Suprapubic skin (tissue), 4 donors: ENCODE measurements at regions not wholly inside any gene's neighbourhood (a gene's known extent, or its start where the extent isn't known, plus 50 kb on each side); places are given as distances from the start of the nearest gene placed in this dataset.

Source experiments
- DNase-seq, 2 donors: peaks; one replicate each; pipeline ENCODE4 v3.0.0-alpha.2; 2019; ENCODE audit warnings: low spot score in 2 of 2
- H3K27ac ChIP-seq: fragments of 200-600 bp; sonication (generic); one replicate; pipeline ENCODE4 v1.5.1; 2019
- H3K27me3 ChIP-seq: fragments of 200-600 bp; sonication (generic); one replicate; pipeline ENCODE4 v1.5.1; 2019
- H3K36me3 ChIP-seq: fragments of 200-600 bp; sonication (generic); one replicate; pipeline ENCODE4 v1.5.1; 2019
- H3K4me1 ChIP-seq: fragments of 200-600 bp; sonication (generic); one replicate; pipeline ENCODE4 v1.5.1; 2019
- H3K4me3 ChIP-seq: fragments of 200-600 bp; sonication (generic); one replicate; pipeline ENCODE4 v1.5.1; 2019; ENCODE audit warnings: mild to moderate bottlenecking
- H3K9me3 ChIP-seq: fragments of 200-600 bp; sonication (generic); one replicate; pipeline ENCODE4 v1.5.1; 2019
- CTCF ChIP-seq, 2 donors: fragments of 200-600 bp in 1 of 2; fragments of 450-650 bp in 1 of 2; sonication (generic) in 1 of 2; IDR thresholded peaks; one replicate each; pipeline ENCODE4 v1.5.1; 2016 to 2019; ENCODE audit warnings: antibody characterized with exemption in 2 of 2, mild to moderate bottlenecking in 1 of 2, moderate library complexity in 1 of 2
- EP300 ChIP-seq: sonication (generic); formaldehyde crosslinking; IDR thresholded peaks from one replicate; pipeline ENCODE4 v1.6.1; 2017; ENCODE audit warnings: antibody characterized with exemption
- POLR2A ChIP-seq, 2 donors: fragments of 450-650 bp; IDR thresholded peaks; one replicate each; pipeline ENCODE4 v1.6.1; 2017; ENCODE audit warnings: antibody characterized with exemption in 2 of 2, mild to moderate bottlenecking in 2 of 2, moderate library complexity in 2 of 2
- POLR2AphosphoS5 ChIP-seq, 3 donors: sonication (generic); formaldehyde crosslinking; IDR thresholded peaks; one replicate each; pipeline ENCODE4 v1.6.1; 2017; ENCODE audit warnings: antibody characterized with exemption in 3 of 3
- WGBS: methylation state at CpG from one replicate; pipeline ENCODE4 v1.1.5; 2018; 5-methylcytosine and 5-hydroxymethylcytosine counted together

GRCh38 chrX:7512845-7513244 lies 330.1 kb upstream of the VCX start:
- H3K9me3 ChIP-seq = no peaks in the 10 kb centered on the region
- no peak for DNase-seq
- no peaks in the 10 kb centered on the region for H3K36me3 ChIP-seq
- H3K27me3 ChIP-seq = no peaks in the 10 kb centered on the region
- H3K4me3 ChIP-seq = no peak overlapping the region
- no peaks in the 10 kb centered on the region for H3K4me1 ChIP-seq
- H3K27ac ChIP-seq = no peak overlapping the region
- TF ChIP-seq POLR2A (IDR thresholded peaks at IDR 0.05) (no peak), CTCF (IDR thresholded peaks at IDR 0.05) (no peak), POLR2AphosphoS5 (IDR thresholded peaks at IDR 0.05) (no peak), EP300 (no peak)
- 76% methylated on average over 2 of the region's 2 CpGs for WGBS

GRCh38 chrX:7503251-7503650 lies 339.7 kb upstream of the VCX start:
- no peak for TF ChIP-seq POLR2AphosphoS5 (IDR thresholded peaks at IDR 0.05)
- TF ChIP-seq EP300 = no peak
- TF ChIP-seq POLR2A (IDR thresholded peaks at IDR 0.05) = no peak
- TF ChIP-seq CTCF (IDR thresholded peaks at IDR 0.05) = no peak
- H3K9me3 ChIP-seq = no peaks in the 10 kb centered on the region
- 69% methylated on average over 5 of the region's 5 CpGs for WGBS
- H3K4me1 ChIP-seq = no peaks in the 10 kb centered on the region
- no peaks in the 10 kb centered on the region for H3K36me3 ChIP-seq
- H3K27me3 ChIP-seq = no peaks in the 10 kb centered on the region
- no peak overlapping the region for H3K4me3 ChIP-seq
- DNase-seq = no peak
- no peak overlapping the region for H3K27ac ChIP-seq

- no peaks in the 10 kb centered on the region for H3K4me1 ChIP-seq
- H3K36me3 ChIP-seq = no peaks in the 10 kb centered on the region
- no peaks in the 10 kb centered on the region for H3K27me3 ChIP-seq
- no peaks in the 10 kb centered on the region for H3K9me3 ChIP-seq
- no peak for DNase-seq
- WGBS = 80% methylated on average over 3 of the region's 3 CpGs
- no peak for TF ChIP-seq CTCF (IDR thresholded peaks at IDR 0.05)
- TF ChIP-seq POLR2AphosphoS5 (IDR thresholded peaks at IDR 0.05) = no peak
- no peak for TF ChIP-seq POLR2A (IDR thresholded peaks at IDR 0.05)
- no peak for TF ChIP-seq EP300
- no peak overlapping the region for H3K27ac ChIP-seq
- H3K4me3 ChIP-seq = no peak overlapping the region
These were observed 342.6 kb upstream of the VCX start for GRCh38 chrX:7500386-7500785.

GRCh38 chrX:7486505-7486904 lies 338.6 kb upstream of the PUDP start:
- DNase-seq = no peak
- no peaks in the 10 kb centered on the region for H3K9me3 ChIP-seq
- TF ChIP-seq EP300 = no peak
- no peak for TF ChIP-seq POLR2A (IDR thresholded peaks at IDR 0.05)
- TF ChIP-seq CTCF (IDR thresholded peaks at IDR 0.05) = no peak
- no peak for TF ChIP-seq POLR2AphosphoS5 (IDR thresholded peaks at IDR 0.05)
- H3K4me3 ChIP-seq = no peak overlapping the region
- H3K27me3 ChIP-seq = no peaks in the 10 kb centered on the region
- no peak overlapping the region for H3K27ac ChIP-seq
- 63% methylated on average over 3 of the region's 3 CpGs for WGBS
- H3K4me1 ChIP-seq = no peaks in the 10 kb centered on the region
- H3K36me3 ChIP-seq = no peaks in the 10 kb centered on the region

GRCh38 chrX:7485061-7485460 lies 337.1 kb upstream of the PUDP start:
- Histone ChIP-seq H3K4me3 (no peak overlapping the region), H3K27me3 (no peaks in the 10 kb centered on the region), H3K9me3 (no peaks in the 10 kb centered on the region), H3K36me3 (no peaks in the 10 kb centered on the region), H3K4me1 (no peaks in the 10 kb centered on the region), H3K27ac (no peak overlapping the region)
- 78% methylated on average over 1 of the region's 1 CpG for whole genome bisulfite sequencing
- no peak for TF ChIP-seq CTCF (IDR thresholded peaks at IDR 0.05)
- DNase-seq = no peak
